HFFc6 (cell line): ENCODE measurements at regions not wholly inside any gene's neighbourhood (a gene's known extent, or its start where the extent isn't known, plus 50 kb on each side); places are given as distances from the start of the nearest gene placed in this dataset.

Source experiments
- DNase-seq: peaks from one replicate; pipeline ENCODE4 v3.0.0-alpha.2; 2018
- H3K27ac Mint-ChIP-seq: 2 replicates; pipeline ENCODE4 v1.8.0; 2020; ENCODE audit warnings: mild to moderate bottlenecking, mixed read lengths
- H3K27me3 Mint-ChIP-seq: 2 replicates; pipeline ENCODE4 v1.8.0; 2021; ENCODE audit warnings: mild to moderate bottlenecking, moderate library complexity, mixed read lengths; ENCODE audit not compliant: insufficient read depth
- H3K36me3 Mint-ChIP-seq: 2 replicates; pipeline ENCODE4 v1.8.0; 2021; ENCODE audit warnings: low read depth, mixed read lengths
- H3K4me1 Mint-ChIP-seq: 2 replicates; pipeline ENCODE4 v1.8.0; 2020; ENCODE audit warnings: low read depth, mixed read lengths
- H3K4me3 Mint-ChIP-seq: 2 replicates; pipeline ENCODE4 v1.8.0; 2020; ENCODE audit warnings: mild to moderate bottlenecking, moderate library complexity, mixed read lengths
- H3K9me3 Mint-ChIP-seq: 2 replicates; pipeline ENCODE4 v1.8.0; 2020; ENCODE audit warnings: mild to moderate bottlenecking, mixed read lengths
- CTCF ChIP-seq: fragments of 200-600 bp; sonication (generic); IDR thresholded peaks from 2 replicates; pipeline ENCODE4 v1.5.0; 2021; ENCODE audit warnings: antibody characterized with exemption, mild to moderate bottlenecking

GRCh38 chr18:78809845-78810244 lies 169.8 kb upstream of the SALL3 start:
- TF ChIP-seq CTCF = no peak

DNA sequence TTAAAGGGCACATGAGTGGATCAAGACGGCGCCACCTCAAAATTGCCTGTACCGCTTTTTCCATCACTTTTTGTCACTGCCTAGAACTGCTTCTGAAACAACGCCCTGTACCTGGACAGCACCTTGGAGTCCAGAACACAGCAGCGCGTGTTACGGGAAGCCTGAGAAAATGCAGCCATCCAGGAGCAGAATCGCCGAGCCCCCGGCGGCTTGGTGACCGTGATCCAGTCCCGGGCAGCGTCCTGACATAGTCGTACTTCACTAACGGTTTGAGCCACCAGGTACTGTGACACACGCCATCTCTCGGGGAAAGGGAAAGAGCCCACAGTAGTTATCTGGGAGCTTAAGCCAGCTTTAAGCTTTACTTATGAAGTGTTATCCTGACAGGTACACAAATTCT lies 168.9 kb upstream of the SALL3 start:
- H3K9me3 Mint-ChIP-seq = peaks cover 59% of the 10 kb centered on the region
- peaks cover 8% of the 10 kb centered on the region for H3K36me3 Mint-ChIP-seq
- TF ChIP-seq CTCF = no peak
- no peak for DNase-seq
- no peak overlapping the region for H3K27ac Mint-ChIP-seq
- H3K4me1 Mint-ChIP-seq = no peaks in the 10 kb centered on the region
- no peaks in the 10 kb centered on the region; the same call in 1 of the 2 replicates for H3K27me3 Mint-ChIP-seq
- H3K4me3 Mint-ChIP-seq = no peak overlapping the region

More at GRCh38 chr18:78809845-78810244, 169.8 kb upstream of the SALL3 start:
- Mint-ChIP-seq H3K4me3 (no peak overlapping the region), H3K4me1 (no peaks in the 10 kb centered on the region), H3K36me3 (peaks cover 12% of the 10 kb centered on the region), H3K27ac (no peak overlapping the region), H3K9me3 (peaks cover 59% of the 10 kb centered on the region), H3K27me3 (no peaks in the 10 kb centered on the region; the same call in 1 of the 2 replicates)
- DNase-seq = no peak

DNA sequence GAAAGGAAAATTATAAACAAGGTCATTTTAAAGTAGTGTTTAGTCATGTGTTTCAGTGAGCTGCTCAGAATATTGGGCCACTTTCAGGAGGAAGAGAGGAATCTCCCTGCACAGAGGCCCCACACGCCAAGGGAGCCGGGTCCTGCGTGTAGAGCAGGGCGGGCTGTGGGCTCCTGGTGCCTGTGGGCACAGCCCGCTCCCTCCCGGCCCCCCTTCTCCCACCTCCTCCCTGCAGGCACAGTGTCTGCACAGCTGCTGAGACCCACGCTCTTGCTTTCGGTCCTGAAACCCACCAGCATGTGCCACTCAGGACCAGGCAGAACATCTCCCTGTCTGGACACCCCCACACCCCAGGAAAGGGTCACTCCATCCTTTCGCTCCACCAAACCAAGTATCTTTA lies 167.6 kb upstream of the SALL3 start:
- no peak for DNase-seq
- no peak for TF ChIP-seq CTCF
- no peaks in the 10 kb centered on the region; the same call in 1 of the 2 replicates for H3K27me3 Mint-ChIP-seq
- peaks cover 8% of the 10 kb centered on the region for H3K36me3 Mint-ChIP-seq
- H3K27ac Mint-ChIP-seq = no peak overlapping the region
- H3K9me3 Mint-ChIP-seq = peaks cover 62% of the 10 kb centered on the region
- H3K4me1 Mint-ChIP-seq = no peaks in the 10 kb centered on the region
- no peak overlapping the region for H3K4me3 Mint-ChIP-seq

DNA sequence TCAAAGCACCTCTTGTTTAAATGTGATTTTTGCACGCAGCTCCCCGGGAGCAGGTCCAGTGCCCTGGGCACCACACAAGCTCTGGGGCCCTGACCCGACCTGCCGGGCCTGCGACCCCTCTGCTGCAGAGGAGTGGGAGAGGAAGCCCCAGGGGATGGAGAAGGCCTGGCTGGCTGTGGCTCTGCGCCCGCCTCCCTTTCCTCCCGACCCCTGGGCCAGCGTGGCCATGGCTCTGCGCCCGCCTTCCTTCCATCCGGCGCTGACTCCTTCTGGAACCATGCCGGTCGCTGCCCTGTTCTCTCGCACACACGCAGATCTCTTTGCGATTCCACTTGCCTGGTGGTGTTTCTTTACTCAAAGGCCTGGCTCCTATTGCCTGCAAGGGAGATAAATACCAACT lies 166.5 kb upstream of the SALL3 start:
- Mint-ChIP-seq H3K27ac (no peak overlapping the region), H3K4me1 (no peaks in the 10 kb centered on the region), H3K4me3 (no peak overlapping the region), H3K9me3 (peaks cover 63% of the 10 kb centered on the region), H3K36me3 (peaks cover 8% of the 10 kb centered on the region), H3K27me3 (no peaks in the 10 kb centered on the region; the same call in 1 of the 2 replicates)
- DNase-seq = no peak
- no peak for TF ChIP-seq CTCF

- H3K9me3 Mint-ChIP-seq = peaks cover 61% of the 10 kb centered on the region
- H3K4me1 Mint-ChIP-seq = no peaks in the 10 kb centered on the region
- no peaks in the 10 kb centered on the region; the same call in 1 of the 2 replicates for H3K27me3 Mint-ChIP-seq
- peaks cover 8% of the 10 kb centered on the region for H3K36me3 Mint-ChIP-seq
- H3K4me3 Mint-ChIP-seq = no peak overlapping the region
- DNase-seq = no peak
- TF ChIP-seq CTCF = no peak
- H3K27ac Mint-ChIP-seq = no peak overlapping the region
Measured at GRCh38 chr18:78813936-78814710, 165.5 kb upstream of the SALL3 start.
